ENCODE measurements at regions not wholly inside any gene's neighbourhood (a gene's known extent, or its start where the extent isn't known, plus 50 kb on each side); places are given as distances from the start of the nearest gene placed in this dataset.

DNA sequence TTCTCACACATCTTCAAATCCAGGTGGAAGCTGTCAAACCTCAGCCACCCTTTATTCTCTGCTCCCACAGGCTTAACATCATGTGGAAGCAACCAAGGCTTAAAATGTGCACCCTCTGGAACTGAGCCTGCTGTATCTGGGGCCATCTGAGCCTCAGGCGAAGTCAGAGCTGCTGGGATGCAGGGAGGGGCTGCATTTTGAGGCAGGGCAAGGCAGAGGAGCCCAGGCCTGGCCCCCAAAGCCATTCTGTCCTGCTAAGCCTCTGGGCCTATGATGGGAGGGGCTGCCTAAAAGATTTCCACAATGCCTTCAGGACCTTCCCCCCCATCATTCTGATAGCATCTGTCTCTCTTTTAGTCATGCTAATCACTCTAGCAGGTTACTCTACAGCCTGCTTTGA lies 51.7 kb upstream of the COBL start:
- no peak for DNase-seq (ENCODE audit: low spot score)

- no peak for DNase-seq (ENCODE audit: low spot score)
Measured at GRCh38 chr7:51367614-51367968, 51.0 kb upstream of the COBL start.

DNA sequence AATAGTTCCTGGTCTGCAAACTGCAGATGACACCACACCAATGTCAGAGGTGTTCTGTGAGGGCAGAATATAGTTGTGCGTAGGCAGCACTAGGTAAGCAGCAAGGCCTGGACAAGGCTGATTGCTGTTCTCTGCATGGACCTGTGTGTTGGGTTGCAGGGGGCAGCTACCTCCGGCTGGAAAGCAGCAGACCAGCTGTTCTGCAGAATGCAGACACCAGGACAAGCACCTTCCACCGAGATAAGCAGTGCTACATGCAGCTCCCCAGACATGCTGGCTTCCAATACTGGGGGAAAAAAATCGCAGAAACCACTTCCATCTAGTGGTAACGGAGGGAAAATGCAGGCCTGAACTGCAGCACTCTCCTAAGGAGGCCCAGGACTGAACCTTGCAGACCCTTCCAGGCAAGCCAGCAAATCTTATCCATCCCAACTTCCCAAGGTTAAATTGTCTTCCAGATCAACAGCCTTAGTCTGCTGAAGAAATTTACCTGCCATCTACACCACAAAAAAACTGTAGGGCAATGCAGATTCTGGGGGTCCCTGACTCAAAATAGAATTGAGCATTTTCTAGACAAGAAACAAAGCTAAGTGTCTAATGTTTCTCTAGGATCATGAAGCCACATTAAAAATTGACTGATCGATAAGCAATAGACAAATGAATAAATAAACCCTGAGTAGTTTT lies 50.5 kb upstream of the COBL start:
- no peak for DNase-seq (ENCODE audit: low spot score)
